ENCODE measurements at regions not wholly inside any gene's neighbourhood (a gene's known extent, or its start where the extent isn't known, plus 50 kb on each side); places are given as distances from the start of the nearest gene placed in this dataset.

DNA sequence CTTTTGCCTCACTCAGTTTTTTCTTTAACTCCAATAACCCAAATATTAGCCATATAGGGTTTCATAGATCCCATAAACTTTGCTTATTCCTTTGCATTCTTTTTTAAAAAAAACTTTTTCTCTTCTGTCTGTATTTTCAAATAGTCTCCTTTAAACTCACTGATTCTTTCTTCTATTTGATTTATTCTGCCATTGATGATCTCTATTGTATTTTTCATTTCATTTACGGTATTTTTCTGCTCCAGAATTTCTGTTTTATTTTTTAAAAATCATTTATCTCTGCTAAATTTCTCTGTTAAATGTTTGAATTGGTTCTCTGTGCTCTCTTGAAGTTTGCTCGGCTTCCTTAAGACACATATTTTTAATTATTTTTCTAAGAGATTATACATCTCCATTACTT lies 573.3 kb upstream of the MAN1A1 start:
- Histone ChIP-seq H4K20me1 (ENCODE audit: control insufficient read depth, extremely low read depth, insufficient read depth, low read length) (no peaks in the 10 kb centered on the region), H3K9me3 (ENCODE audit: control insufficient read depth, low read depth, low read length) (no peaks in the 10 kb centered on the region), H3K27ac (ENCODE audit: control insufficient read depth, insufficient read depth, low read length) (no peak overlapping the region), H3K79me2 (ENCODE audit: control insufficient read depth, insufficient read depth, low read length) (no peaks in the 10 kb centered on the region), H3K36me3 (ENCODE audit: control insufficient read depth in 2 of 2, extremely low read depth in 1 of 2, insufficient read depth in 2 of 2, low read length in 2 of 2) (no peaks in the 10 kb centered on the region), H3K4me1 (ENCODE audit: control insufficient read depth, extremely low read depth, insufficient read depth, low read length) (no peaks in the 10 kb centered on the region), H3K4me3 (ENCODE audit: control insufficient read depth in 2 of 3, extremely low read depth in 1 of 3, insufficient read depth in 2 of 3, low read depth in 1 of 3, low read length in 3 of 3) (no peak overlapping the region), H3K27me3 (ENCODE audit: control insufficient read depth, extremely low read depth, insufficient read depth, low read length) (no peaks in the 10 kb centered on the region), H3K9ac (ENCODE audit: control insufficient read depth, extremely low read depth, insufficient read depth, low read length) (no peak overlapping the region), H2AFZ (ENCODE audit: control insufficient read depth, low read length) (no peak overlapping the region), H3K4me2 (ENCODE audit: control insufficient read depth, extremely low read depth, insufficient read depth, low read depth, low read length) (no peak overlapping the region), H3K9me1 (ENCODE audit: control insufficient read depth, extremely low read depth, insufficient read depth, low read length) (no peaks in the 10 kb centered on the region)
- dilution Hi-C loops (cut with MboI; ENCODE audit: extremely low pct_ligation_motif_present, low sequenced_read_pairs) = no loop called here
- FAIRE-seq (no peak), DNase-seq (ENCODE audit: low read depth, low spot score) (no peak)
- no peak for TF ChIP-seq EZH2 (IDR thresholded peaks at IDR 0.05; ENCODE audit: low read length)
- TF ChIP-seq CTCF (optimal IDR thresholded peaks at IDR 0.05 in 1 of 3, IDR thresholded peaks at IDR 0.05 in 1 of 3, conservative IDR thresholded peaks at IDR 0.05 in 1 of 3; ENCODE audit: extremely low read depth in 1 of 3, insufficient read depth in 2 of 3, low read length in 3 of 3) = no peak

DNA sequence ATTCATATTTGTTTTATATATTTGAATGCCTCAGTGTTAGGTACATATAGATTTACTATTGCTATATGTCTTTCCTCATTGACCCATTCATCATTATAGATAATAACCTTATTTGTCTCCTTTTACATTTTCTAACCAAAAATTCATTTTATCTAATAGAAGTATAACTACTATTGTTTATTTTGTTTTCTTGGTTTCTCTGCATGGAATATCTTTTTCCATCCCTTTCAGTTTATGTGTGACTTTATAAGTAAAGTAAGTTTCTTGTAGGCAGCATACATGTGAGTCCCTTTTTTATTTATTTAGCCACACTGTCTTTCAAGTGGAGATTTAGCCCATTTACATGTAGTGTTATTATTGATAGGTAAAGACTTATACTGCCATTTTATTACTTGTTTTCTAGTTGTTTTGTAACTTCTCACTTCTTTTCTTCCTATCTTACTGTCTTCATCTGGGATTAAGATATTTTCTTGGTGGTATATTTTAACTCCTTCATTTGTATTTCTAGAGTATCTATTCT lies 572.0 kb upstream of the MAN1A1 start:
- TF ChIP-seq EZH2 (IDR thresholded peaks at IDR 0.05; ENCODE audit: low read length) = no peak
- TF ChIP-seq CTCF (optimal IDR thresholded peaks at IDR 0.05 in 1 of 3, IDR thresholded peaks at IDR 0.05 in 1 of 3, conservative IDR thresholded peaks at IDR 0.05 in 1 of 3; ENCODE audit: extremely low read depth in 1 of 3, insufficient read depth in 2 of 3, low read length in 3 of 3) = no peak
- H3K4me2 ChIP-seq (ENCODE audit: control insufficient read depth, extremely low read depth, insufficient read depth, low read depth, low read length) = no peak overlapping the region
- H3K79me2 ChIP-seq (ENCODE audit: control insufficient read depth, insufficient read depth, low read length) = no peaks in the 10 kb centered on the region
- H3K9me3 ChIP-seq (ENCODE audit: control insufficient read depth, low read depth, low read length) = no peaks in the 10 kb centered on the region
- no peaks in the 10 kb centered on the region for H3K36me3 ChIP-seq (ENCODE audit: control insufficient read depth in 2 of 2, extremely low read depth in 1 of 2, insufficient read depth in 2 of 2, low read length in 2 of 2)
- H3K9ac ChIP-seq (ENCODE audit: control insufficient read depth, extremely low read depth, insufficient read depth, low read length) = no peak overlapping the region
- DNase-seq (ENCODE audit: low read depth, low spot score) (no peak), FAIRE-seq (no peak)
- H3K9me1 ChIP-seq (ENCODE audit: control insufficient read depth, extremely low read depth, insufficient read depth, low read length) = no peaks in the 10 kb centered on the region
- H3K4me1 ChIP-seq (ENCODE audit: control insufficient read depth, extremely low read depth, insufficient read depth, low read length) = no peaks in the 10 kb centered on the region
- dilution Hi-C loops (cut with MboI; ENCODE audit: extremely low pct_ligation_motif_present, low sequenced_read_pairs) = no loop called here
- no peaks in the 10 kb centered on the region for H3K27me3 ChIP-seq (ENCODE audit: control insufficient read depth, extremely low read depth, insufficient read depth, low read length)
- H4K20me1 ChIP-seq (ENCODE audit: control insufficient read depth, extremely low read depth, insufficient read depth, low read length) = no peaks in the 10 kb centered on the region
- no peak overlapping the region for H3K27ac ChIP-seq (ENCODE audit: control insufficient read depth, insufficient read depth, low read length)
- H2AFZ ChIP-seq (ENCODE audit: control insufficient read depth, low read length) = no peak overlapping the region
- H3K4me3 ChIP-seq (ENCODE audit: control insufficient read depth in 2 of 3, extremely low read depth in 1 of 3, insufficient read depth in 2 of 3, low read depth in 1 of 3, low read length in 3 of 3) = no peak overlapping the region

Measured in keratinocyte (primary cell).